ENCODE measurements at regions not wholly inside any gene's neighbourhood (a gene's known extent, or its start where the extent isn't known, plus 50 kb on each side); places are given as distances from the start of the nearest gene placed in this dataset.
"Not testable (repeated sequence)": the region's sequence is repeated elsewhere in the genome, so short reads cannot be mapped to it uniquely, and the experiment has no call there.

- TF ChIP-seq CTCF (IDR thresholded peaks at IDR 0.05), result no peak
- H3K27ac ChIP-seq, result no peak overlapping the region
- H3K4me3 ChIP-seq, result no peak overlapping the region
- DNase-seq (ENCODE audit: low spot score), result no peak
Observed at GRCh38 chr7:81446212-81446611, 323.6 kb downstream of the HGF start.

DNA sequence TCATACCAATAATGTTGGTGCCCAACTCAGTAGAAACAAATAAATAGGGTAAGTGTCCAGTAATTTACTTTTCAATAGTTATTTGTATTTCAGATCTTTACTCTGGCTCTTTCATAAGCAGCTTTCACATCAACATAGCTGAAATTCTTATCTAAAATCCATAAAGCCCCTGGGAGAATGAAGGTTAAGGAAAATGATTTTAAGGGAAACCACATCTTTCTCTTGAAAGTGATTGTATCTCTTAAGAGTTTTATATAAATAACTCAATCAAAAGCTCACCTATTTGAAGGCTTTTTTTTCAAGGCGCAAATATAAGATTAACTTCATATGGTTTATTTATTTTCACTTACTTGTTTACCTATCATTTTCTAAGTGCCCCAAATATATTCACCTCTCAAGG is 324.4 kb downstream of the HGF start:
- DNase-seq (ENCODE audit: low spot score), result no peak
- Histone ChIP-seq H3K4me3 (no peak overlapping the region), H3K27ac (no peak overlapping the region)
- TF ChIP-seq CTCF (IDR thresholded peaks at IDR 0.05), result no peak

DNA sequence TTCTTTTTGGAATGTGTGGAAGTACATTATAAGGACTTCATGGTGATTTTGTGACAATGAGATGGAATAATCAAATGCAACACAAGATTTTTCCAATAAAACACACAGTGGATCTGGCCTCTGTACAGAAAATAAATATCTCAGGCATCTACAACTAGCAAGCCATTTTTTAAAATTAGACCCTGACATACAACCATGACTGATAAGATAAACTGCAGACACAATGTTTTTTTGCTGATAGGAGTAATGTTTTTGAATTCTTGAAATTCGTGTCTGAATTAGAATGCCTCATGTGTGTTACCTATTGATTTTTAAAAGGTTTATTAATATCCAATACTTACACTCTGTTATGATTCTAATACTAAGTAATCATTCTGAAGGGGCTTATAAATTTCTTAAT is 328.1 kb downstream of the HGF start:
- H3K4me3 ChIP-seq, result no peak overlapping the region
- no peak for DNase-seq (ENCODE audit: low spot score)
- H3K27ac ChIP-seq, result no peak overlapping the region
- TF ChIP-seq CTCF (IDR thresholded peaks at IDR 0.05), result no peak

GRCh38 chr7:81439591-81439990 is 330.3 kb downstream of the HGF start:
- TF ChIP-seq CTCF (IDR thresholded peaks at IDR 0.05), result no peak
- no peak overlapping the region for H3K27ac ChIP-seq
- no peak for DNase-seq (ENCODE audit: low spot score)

GRCh38 chr7:81437160-81437559 is 332.7 kb downstream of the HGF start:
- DNase-seq (ENCODE audit: low spot score); H3K4me3 ChIP-seq; H3K27ac ChIP-seq: not testable (repeated sequence)

More at GRCh38 chr7:81439591-81439990, 330.3 kb downstream of the HGF start:
- H3K4me3 ChIP-seq, result no peak overlapping the region

DNA sequence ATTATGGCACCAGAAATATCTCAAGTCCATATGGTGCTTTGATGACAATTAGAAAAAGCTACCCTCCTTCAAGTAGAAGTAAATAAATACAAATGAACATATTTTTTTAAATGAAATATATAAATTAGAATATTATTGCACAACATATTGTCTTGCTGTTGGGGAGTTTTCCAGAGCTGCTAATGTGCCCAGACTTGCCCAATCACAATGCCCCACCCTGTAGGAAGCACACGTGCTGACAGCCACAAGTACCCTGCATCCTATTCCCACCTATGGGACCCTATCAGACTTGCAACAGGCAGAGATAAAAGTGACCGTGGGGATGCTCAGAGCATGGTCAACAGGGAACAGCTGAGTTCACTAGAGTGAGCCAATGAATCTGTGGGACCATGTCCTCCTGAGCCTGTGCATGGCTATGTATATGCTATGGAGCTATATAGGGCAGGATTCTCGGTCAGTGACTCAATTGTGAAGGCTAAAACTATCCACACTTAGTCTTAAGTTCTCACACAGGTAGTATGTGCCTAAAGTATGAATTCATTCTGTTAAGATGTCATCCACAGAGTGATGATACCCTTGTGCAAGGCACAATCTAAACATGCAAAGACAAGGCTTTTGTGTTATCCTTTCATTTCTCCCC is 336.0 kb downstream of the HGF start:
- H3K27ac ChIP-seq, result no peak overlapping the region
- DNase-seq (ENCODE audit: low spot score), result no peak
- no peak overlapping the region for H3K4me3 ChIP-seq
- TF ChIP-seq CTCF (IDR thresholded peaks at IDR 0.05), result no peak

GRCh38 chr7:81433206-81433605 is 336.6 kb downstream of the HGF start:
- no peak for DNase-seq (ENCODE audit: low spot score)
- H3K4me3 ChIP-seq, result no peak overlapping the region
- no peak overlapping the region for H3K27ac ChIP-seq
- no peak for TF ChIP-seq CTCF (IDR thresholded peaks at IDR 0.05)

All from coronary artery (tissue), 2 donors.